ENCODE measurements at regions not wholly inside any gene's neighbourhood (a gene's known extent, or its start where the extent isn't known, plus 50 kb on each side); places are given as distances from the start of the nearest gene placed in this dataset.
"Not testable (repeated sequence)": the region's sequence is repeated elsewhere in the genome, so short reads cannot be mapped to it uniquely, and the experiment has no call there.

DNA sequence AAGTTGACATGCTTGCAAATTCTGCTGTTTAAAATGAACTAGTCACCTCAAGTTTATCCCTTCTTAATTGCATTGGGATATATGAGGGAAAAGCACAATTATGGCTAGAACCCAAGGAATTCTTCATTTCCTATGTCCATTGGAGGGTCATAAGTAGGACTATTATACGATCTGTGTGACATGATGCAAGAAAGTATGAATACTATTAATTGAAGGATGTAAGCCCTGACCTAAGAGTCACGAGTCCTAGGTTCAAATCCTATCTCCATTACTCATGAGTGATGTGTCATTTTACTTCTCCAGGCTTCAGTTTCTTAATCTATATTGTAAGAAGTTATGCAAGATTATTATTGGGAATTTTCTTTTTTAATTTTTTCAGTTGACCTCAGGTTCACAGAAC is 542.9 kb upstream of the GRIA3 start:
- ChIA-PET CTCF (no interaction called here), POLR2A (no interaction called here)
- no peaks in the 10 kb centered on the region for H3K9me3 ChIP-seq (ENCODE audit: control insufficient read depth, insufficient read depth, low read depth, low read length)

DNA sequence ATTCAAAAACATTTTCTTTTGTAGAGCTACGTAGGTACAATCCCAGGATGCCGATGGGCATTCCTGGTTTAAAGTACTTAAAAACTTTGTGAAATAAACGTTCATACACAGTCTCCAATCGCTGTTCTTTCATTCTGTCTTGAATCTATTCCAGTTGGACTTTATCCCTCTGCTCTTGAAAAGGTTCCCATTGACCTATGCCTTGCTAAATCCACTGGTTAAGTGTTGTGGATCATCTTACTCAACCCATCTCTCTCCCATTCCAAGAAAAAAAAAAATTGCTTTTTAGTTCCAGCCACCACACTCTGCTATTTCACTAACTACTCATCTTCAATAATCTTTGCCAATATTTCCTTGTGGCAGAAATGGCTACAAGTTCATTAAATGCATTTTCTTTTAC is 542.3 kb upstream of the GRIA3 start:
- no peak overlapping the region for H3K27ac ChIP-seq (ENCODE audit: extremely low read depth, low read depth, low read length)
- H3K4me1 ChIP-seq (ENCODE audit: control insufficient read depth, insufficient read depth, low read length): no peaks in the 10 kb centered on the region
- ChIA-PET CTCF (no interaction called here), POLR2A (no interaction called here)
- no peak overlapping the region for H3K4me3 ChIP-seq (ENCODE audit: low read depth, low read length)
- no peaks in the 10 kb centered on the region for H3K9me3 ChIP-seq (ENCODE audit: control insufficient read depth, insufficient read depth, low read depth, low read length)
- H3K36me3 ChIP-seq (ENCODE audit: control insufficient read depth in 2 of 2, insufficient read depth in 1 of 2, low read length in 2 of 2): no peaks in the 10 kb centered on the region
- TF ChIP-seq ZNF544 (tag by site-specific recombination; IDR thresholded peaks at IDR 0.05) (no peak), ZSCAN23 (tag by site-specific recombination; IDR thresholded peaks at IDR 0.05) (no peak), KLF1 (tag by site-specific recombination; IDR thresholded peaks at IDR 0.05) (no peak), ZIC2 (tag by site-specific recombination; IDR thresholded peaks at IDR 0.05) (no peak), ZNF521 (tag by site-specific recombination; IDR thresholded peaks at IDR 0.05) (no peak), ZNF174 (tag by site-specific recombination; IDR thresholded peaks at IDR 0.05) (no peak), GLI4 (tag by site-specific recombination; IDR thresholded peaks at IDR 0.05) (no peak), SP2 (tag by site-specific recombination; IDR thresholded peaks at IDR 0.05) (no peak), GLI2 (tag by site-specific recombination; IDR thresholded peaks at IDR 0.05; ENCODE audit: borderline replicate concordance, low read depth) (no peak), ZNF37A (tag by site-specific recombination; IDR thresholded peaks at IDR 0.05) (no peak), WT1 (tag by site-specific recombination; IDR thresholded peaks at IDR 0.05) (no peak)
- TF ChIP-seq, protein P1, sequence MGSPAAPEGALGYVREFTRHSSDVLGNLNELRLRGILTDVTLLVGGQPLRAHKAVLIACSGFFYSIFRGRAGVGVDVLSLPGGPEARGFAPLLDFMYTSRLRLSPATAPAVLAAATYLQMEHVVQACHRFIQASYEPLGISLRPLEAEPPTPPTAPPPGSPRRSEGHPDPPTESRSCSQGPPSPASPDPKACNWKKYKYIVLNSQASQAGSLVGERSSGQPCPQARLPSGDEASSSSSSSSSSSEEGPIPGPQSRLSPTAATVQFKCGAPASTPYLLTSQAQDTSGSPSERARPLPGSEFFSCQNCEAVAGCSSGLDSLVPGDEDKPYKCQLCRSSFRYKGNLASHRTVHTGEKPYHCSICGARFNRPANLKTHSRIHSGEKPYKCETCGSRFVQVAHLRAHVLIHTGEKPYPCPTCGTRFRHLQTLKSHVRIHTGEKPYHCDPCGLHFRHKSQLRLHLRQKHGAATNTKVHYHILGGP (tag by site-specific recombination; IDR thresholded peaks at IDR 0.05): no peak
- TF ChIP-seq, protein P2, sequence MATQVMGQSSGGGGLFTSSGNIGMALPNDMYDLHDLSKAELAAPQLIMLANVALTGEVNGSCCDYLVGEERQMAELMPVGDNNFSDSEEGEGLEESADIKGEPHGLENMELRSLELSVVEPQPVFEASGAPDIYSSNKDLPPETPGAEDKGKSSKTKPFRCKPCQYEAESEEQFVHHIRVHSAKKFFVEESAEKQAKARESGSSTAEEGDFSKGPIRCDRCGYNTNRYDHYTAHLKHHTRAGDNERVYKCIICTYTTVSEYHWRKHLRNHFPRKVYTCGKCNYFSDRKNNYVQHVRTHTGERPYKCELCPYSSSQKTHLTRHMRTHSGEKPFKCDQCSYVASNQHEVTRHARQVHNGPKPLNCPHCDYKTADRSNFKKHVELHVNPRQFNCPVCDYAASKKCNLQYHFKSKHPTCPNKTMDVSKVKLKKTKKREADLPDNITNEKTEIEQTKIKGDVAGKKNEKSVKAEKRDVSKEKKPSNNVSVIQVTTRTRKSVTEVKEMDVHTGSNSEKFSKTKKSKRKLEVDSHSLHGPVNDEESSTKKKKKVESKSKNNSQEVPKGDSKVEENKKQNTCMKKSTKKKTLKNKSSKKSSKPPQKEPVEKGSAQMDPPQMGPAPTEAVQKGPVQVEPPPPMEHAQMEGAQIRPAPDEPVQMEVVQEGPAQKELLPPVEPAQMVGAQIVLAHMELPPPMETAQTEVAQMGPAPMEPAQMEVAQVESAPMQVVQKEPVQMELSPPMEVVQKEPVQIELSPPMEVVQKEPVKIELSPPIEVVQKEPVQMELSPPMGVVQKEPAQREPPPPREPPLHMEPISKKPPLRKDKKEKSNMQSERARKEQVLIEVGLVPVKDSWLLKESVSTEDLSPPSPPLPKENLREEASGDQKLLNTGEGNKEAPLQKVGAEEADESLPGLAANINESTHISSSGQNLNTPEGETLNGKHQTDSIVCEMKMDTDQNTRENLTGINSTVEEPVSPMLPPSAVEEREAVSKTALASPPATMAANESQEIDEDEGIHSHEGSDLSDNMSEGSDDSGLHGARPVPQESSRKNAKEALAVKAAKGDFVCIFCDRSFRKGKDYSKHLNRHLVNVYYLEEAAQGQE (tag by site-specific recombination; IDR thresholded peaks at IDR 0.05): no peak
- TF ChIP-seq, protein P3, sequence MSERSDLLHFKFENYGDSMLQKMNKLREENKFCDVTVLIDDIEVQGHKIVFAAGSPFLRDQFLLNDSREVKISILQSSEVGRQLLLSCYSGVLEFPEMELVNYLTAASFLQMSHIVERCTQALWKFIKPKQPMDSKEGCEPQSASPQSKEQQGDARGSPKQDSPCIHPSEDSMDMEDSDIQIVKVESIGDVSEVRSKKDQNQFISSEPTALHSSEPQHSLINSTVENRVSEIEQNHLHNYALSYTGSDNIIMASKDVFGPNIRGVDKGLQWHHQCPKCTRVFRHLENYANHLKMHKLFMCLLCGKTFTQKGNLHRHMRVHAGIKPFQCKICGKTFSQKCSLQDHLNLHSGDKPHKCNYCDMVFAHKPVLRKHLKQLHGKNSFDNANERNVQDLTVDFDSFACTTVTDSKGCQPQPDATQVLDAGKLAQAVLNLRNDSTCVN (tag by site-specific recombination; optimal IDR thresholded peaks at IDR 0.05): no peak
- TF ChIP-seq, protein P4, sequence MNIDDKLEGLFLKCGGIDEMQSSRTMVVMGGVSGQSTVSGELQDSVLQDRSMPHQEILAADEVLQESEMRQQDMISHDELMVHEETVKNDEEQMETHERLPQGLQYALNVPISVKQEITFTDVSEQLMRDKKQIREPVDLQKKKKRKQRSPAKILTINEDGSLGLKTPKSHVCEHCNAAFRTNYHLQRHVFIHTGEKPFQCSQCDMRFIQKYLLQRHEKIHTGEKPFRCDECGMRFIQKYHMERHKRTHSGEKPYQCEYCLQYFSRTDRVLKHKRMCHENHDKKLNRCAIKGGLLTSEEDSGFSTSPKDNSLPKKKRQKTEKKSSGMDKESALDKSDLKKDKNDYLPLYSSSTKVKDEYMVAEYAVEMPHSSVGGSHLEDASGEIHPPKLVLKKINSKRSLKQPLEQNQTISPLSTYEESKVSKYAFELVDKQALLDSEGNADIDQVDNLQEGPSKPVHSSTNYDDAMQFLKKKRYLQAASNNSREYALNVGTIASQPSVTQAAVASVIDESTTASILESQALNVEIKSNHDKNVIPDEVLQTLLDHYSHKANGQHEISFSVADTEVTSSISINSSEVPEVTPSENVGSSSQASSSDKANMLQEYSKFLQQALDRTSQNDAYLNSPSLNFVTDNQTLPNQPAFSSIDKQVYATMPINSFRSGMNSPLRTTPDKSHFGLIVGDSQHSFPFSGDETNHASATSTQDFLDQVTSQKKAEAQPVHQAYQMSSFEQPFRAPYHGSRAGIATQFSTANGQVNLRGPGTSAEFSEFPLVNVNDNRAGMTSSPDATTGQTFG (tag by site-specific recombination; IDR thresholded peaks at IDR 0.05; ENCODE audit: borderline replicate concordance): no peak

More for the DNA sequence above, 542.9 kb upstream of the GRIA3 start:
- H3K27ac ChIP-seq (ENCODE audit: extremely low read depth, low read depth, low read length): no peak overlapping the region
- no peak overlapping the region for H3K4me3 ChIP-seq (ENCODE audit: low read depth, low read length)
- TF ChIP-seq, protein P5, sequence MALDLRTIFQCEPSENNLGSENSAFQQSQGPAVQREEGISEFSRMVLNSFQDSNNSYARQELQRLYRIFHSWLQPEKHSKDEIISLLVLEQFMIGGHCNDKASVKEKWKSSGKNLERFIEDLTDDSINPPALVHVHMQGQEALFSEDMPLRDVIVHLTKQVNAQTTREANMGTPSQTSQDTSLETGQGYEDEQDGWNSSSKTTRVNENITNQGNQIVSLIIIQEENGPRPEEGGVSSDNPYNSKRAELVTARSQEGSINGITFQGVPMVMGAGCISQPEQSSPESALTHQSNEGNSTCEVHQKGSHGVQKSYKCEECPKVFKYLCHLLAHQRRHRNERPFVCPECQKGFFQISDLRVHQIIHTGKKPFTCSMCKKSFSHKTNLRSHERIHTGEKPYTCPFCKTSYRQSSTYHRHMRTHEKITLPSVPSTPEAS (tag by site-specific recombination; IDR thresholded peaks at IDR 0.05): no peak
- TF ChIP-seq, protein P6, sequence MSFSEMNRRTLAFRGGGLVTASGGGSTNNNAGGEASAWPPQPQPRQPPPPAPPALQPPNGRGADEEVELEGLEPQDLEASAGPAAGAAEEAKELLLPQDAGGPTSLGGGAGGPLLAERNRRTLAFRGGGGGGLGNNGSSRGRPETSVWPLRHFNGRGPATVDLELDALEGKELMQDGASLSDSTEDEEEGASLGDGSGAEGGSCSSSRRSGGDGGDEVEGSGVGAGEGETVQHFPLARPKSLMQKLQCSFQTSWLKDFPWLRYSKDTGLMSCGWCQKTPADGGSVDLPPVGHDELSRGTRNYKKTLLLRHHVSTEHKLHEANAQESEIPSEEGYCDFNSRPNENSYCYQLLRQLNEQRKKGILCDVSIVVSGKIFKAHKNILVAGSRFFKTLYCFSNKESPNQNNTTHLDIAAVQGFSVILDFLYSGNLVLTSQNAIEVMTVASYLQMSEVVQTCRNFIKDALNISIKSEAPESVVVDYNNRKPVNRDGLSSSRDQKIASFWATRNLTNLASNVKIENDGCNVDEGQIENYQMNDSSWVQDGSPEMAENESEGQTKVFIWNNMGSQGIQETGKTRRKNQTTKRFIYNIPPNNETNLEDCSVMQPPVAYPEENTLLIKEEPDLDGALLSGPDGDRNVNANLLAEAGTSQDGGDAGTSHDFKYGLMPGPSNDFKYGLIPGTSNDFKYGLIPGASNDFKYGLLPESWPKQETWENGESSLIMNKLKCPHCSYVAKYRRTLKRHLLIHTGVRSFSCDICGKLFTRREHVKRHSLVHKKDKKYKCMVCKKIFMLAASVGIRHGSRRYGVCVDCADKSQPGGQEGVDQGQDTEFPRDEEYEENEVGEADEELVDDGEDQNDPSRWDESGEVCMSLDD (tag by site-specific recombination; IDR thresholded peaks at IDR 0.05): no peak
- no peak for TF ChIP-seq ZNF560 (tag by site-specific recombination; IDR thresholded peaks at IDR 0.05; ENCODE audit: borderline replicate concordance)
- H3K4me1 ChIP-seq (ENCODE audit: control insufficient read depth, insufficient read depth, low read length): no peaks in the 10 kb centered on the region
- H3K36me3 ChIP-seq (ENCODE audit: control insufficient read depth in 2 of 2, insufficient read depth in 1 of 2, low read length in 2 of 2): no peaks in the 10 kb centered on the region

DNA sequence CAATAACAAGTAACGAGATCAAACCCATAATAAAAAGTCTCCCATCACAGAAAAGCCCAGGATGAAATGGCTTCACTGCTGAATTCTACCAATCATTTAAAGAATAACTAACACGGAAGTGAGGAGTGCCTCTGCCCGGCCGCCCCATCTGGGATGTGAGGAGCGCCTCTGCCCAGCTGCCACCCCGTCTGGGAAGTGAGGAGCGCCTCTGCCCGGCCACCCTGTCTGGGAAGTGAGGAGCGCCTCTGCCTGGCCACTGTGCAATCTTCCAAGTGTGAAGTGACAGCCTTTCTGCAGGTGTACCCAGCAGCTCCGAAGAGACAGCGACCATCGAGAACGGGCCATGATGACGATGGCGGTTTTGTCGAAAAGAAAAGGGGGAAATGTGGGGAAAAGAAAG is 528.8 kb upstream of the GRIA3 start:
- H3K4me3 ChIP-seq (ENCODE audit: low read depth, low read length); CTCF ChIA-PET; H3K27ac ChIP-seq (ENCODE audit: extremely low read depth, low read depth, low read length); POLR2A ChIA-PET; H3K4me1 ChIP-seq (ENCODE audit: control insufficient read depth, insufficient read depth, low read length); H3K36me3 ChIP-seq (ENCODE audit: control insufficient read depth in 2 of 2, insufficient read depth in 1 of 2, low read length in 2 of 2); H3K9me3 ChIP-seq (ENCODE audit: control insufficient read depth, insufficient read depth, low read depth, low read length): not testable (repeated sequence)
